HUES6 (cell line): ENCODE measurements at regions not wholly inside any gene's neighbourhood (a gene's known extent, or its start where the extent isn't known, plus 50 kb on each side); places are given as distances from the start of the nearest gene placed in this dataset.

ENCODE experiments used
- H3K27ac ChIP-seq: 2 replicates; pipeline ENCODE4 v1.7.0; 2013; ENCODE audit warnings: low read depth, mild to moderate bottlenecking, low read length, inconsistent platforms
- H3K27me3 ChIP-seq: 2 replicates; pipeline ENCODE4 v1.6.1; 2013; ENCODE audit warnings: low read length; ENCODE audit not compliant: control insufficient read depth, insufficient read depth
- H3K36me3 ChIP-seq: 2 replicates; pipeline ENCODE4 v1.6.1; 2013; ENCODE audit warnings: low read length; ENCODE audit not compliant: control insufficient read depth, insufficient read depth
- H3K4me1 ChIP-seq: 2 replicates; pipeline ENCODE4 v1.6.1; 2013; ENCODE audit warnings: low read length; ENCODE audit not compliant: control insufficient read depth, insufficient read depth
- H3K4me3 ChIP-seq: 2 replicates; pipeline ENCODE4 v1.5.1; 2013; ENCODE audit warnings: low read depth, low read length
- H3K9ac ChIP-seq: one replicate; pipeline ENCODE4 v1.6.1; 2013; ENCODE audit warnings: mild to moderate bottlenecking, low read length
- H3K9me3 ChIP-seq: 2 replicates; pipeline ENCODE4 v1.6.1; 2013; ENCODE audit warnings: low read depth, low read length; ENCODE audit not compliant: control insufficient read depth, insufficient read depth

DNA sequence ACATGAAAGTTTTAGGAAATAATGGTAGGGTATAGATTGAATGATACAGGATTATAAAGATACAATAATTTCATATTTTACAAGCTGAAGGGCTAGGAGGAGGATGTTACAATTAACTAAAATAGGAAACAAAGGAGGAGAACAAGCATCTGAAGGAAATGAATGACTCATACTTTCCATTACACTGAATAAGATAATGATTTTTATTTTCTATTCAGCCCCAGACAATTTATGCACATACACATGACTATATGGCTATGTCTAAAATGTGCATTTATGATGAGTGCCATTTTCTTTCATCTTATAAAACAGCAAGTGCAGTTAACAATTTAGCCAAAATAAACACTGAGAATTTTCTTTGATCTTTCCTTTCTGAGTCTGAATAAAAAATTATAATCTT lies 994.6 kb upstream of the ADGRB3 start:
- no peak overlapping the region for H3K4me3 ChIP-seq
- H3K9me3 ChIP-seq, result no peaks in the 10 kb centered on the region
- no peak overlapping the region for H3K9ac ChIP-seq
- no peak overlapping the region for H3K27ac ChIP-seq
- H3K36me3 ChIP-seq, result no peaks in the 10 kb centered on the region
- H3K4me1 ChIP-seq, result no peaks in the 10 kb centered on the region
- H3K27me3 ChIP-seq, result no peaks in the 10 kb centered on the region

DNA sequence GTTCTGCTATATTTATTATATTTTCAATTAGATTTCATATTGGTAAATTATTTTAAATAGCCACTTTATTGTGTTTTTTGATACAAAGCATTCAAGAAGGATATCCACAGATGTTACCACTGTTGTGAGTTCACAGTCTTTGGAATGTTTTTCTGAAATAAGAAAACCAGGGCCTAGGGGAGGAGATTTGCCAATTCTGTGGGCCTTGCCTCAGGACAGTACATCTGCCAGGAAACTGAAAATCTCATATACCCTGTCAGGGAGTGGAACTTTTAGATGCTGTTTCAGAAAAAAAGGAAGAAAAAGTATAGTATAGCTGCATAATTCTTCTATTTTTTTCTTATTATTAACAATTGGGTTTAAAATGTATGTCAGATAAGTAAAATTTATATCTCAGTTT lies 995.9 kb upstream of the ADGRB3 start:
- Histone ChIP-seq H3K9me3 (peaks cover 11% of the 10 kb centered on the region), H3K36me3 (no peaks in the 10 kb centered on the region), H3K27ac (no peak overlapping the region), H3K27me3 (no peaks in the 10 kb centered on the region), H3K4me1 (no peaks in the 10 kb centered on the region), H3K4me3 (no peak overlapping the region), H3K9ac (no peak overlapping the region)

DNA sequence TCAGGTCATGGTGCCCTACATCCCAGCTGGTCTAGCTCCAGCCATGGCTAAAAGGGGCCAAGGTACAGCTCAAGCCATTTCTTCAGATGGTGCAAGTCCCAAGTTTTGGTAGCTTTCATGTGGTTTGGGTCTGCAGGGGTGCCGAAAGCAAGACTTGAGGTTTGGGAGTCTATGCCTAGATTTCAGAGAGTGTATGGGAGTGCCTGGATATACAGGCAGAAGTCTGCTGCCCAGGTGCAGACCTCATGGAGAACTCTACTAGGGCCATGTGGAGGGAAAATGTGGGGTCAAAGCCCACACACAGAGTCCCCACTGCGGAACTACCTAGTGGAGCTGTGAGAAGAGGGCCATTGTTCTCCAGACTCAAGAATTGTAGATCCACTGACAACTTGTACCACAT lies 1000.9 kb upstream of the ADGRB3 start:
- Histone ChIP-seq H3K4me3 (no peak overlapping the region), H3K27ac (no peak overlapping the region), H3K4me1 (no peaks in the 10 kb centered on the region)

DNA sequence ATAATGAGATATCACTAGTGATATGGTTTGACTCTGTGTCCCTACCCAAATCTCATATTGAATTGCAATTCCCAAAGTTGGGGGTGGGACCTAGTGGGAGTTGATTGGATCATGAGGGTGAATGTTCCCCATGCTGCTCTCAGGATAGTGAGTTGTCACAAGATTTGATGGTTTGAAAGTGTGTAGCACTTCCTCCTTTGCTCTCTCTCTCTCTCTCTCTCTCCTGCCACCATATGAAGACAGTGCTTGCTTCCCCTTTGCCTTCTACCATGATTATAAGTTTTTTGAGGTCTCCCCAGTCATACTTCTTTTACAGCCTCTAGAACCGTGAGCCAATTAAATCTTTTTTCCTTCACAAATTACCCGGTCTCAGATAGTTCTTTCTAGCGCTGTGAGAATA lies 1002.0 kb upstream of the ADGRB3 start:
- peaks cover 19% of the 10 kb centered on the region for H3K9me3 ChIP-seq
- H3K4me3 ChIP-seq, result no peak overlapping the region
- H3K27ac ChIP-seq, result no peak overlapping the region
- no peaks in the 10 kb centered on the region for H3K27me3 ChIP-seq
- H3K36me3 ChIP-seq, result no peaks in the 10 kb centered on the region
- H3K4me1 ChIP-seq, result no peaks in the 10 kb centered on the region
- H3K9ac ChIP-seq, result no peak overlapping the region

More for the DNA sequence above, 1000.9 kb upstream of the ADGRB3 start:
- H3K9ac ChIP-seq, result no peak overlapping the region
- peaks cover 19% of the 10 kb centered on the region for H3K9me3 ChIP-seq
- no peaks in the 10 kb centered on the region for H3K36me3 ChIP-seq
- no peaks in the 10 kb centered on the region for H3K27me3 ChIP-seq

DNA sequence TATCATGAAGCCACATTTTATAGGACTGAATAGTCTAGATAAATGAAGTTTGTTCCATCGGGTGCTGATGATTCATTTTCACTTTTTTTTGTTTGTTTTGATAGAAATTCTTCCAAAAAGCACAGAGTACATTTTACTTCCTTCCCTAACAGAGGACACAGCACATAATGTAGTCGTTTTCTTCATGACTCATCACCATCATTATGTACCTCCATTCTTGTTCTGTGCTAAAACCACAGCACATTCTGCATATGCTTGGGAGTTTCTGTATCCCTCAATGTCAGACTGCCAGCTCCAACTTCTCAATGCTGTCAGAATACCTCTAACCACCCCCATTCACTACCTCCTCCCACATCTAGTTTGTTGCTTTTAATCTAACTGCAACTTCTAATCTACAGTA lies 1004.9 kb upstream of the ADGRB3 start:
- Histone ChIP-seq H3K27me3 (no peaks in the 10 kb centered on the region), H3K27ac (no peak overlapping the region), H3K4me1 (no peaks in the 10 kb centered on the region), H3K36me3 (no peaks in the 10 kb centered on the region), H3K4me3 (no peak overlapping the region), H3K9me3 (peaks cover 18% of the 10 kb centered on the region), H3K9ac (no peak overlapping the region)

DNA sequence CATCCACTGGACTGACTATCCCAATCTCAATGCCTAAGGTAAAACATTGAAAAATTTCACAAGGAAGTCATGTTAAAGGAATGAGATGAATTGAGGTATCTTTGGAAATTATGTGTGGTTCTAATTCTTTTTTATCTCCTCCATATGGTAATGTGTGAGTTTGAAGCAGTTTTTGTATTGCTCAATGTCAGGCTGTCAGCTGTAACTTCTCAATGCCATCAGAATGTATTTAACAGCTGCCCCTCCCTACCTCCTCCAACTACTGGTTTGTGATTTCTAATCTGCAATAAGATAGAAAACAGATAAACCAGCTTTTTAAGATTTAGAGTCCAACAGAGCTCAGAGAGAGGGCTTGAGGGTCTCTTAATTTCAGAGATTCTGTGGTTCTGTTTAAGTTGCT lies 1005.8 kb upstream of the ADGRB3 start:
- Histone ChIP-seq H3K36me3 (no peaks in the 10 kb centered on the region), H3K27me3 (no peaks in the 10 kb centered on the region), H3K4me1 (no peaks in the 10 kb centered on the region), H3K27ac (no peak overlapping the region), H3K9me3 (peaks cover 9% of the 10 kb centered on the region), H3K4me3 (no peak overlapping the region), H3K9ac (no peak overlapping the region)

DNA sequence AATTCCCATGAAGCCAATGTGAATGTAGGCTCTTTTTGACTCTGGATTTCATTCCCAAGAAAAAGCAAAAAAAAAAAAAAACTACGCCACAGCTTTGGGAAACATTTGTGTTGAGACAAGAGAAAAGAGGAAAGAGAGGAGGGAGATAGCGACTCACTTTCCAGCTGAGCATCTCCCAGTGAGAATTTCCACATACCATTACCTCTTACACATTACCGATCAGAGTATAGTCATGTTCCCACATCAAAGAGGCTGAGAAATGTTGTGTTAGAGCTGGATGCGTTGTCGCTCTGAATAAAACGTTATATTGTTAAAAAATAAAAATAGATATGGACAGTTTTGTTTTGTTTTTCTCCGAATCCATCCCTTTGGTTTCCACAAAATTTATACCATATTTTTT lies 1019.3 kb upstream of the ADGRB3 start:
- no peaks in the 10 kb centered on the region for H3K27me3 ChIP-seq
- H3K4me3 ChIP-seq, result no peak overlapping the region
- H3K4me1 ChIP-seq, result no peaks in the 10 kb centered on the region
- no peak overlapping the region for H3K27ac ChIP-seq
- no peaks in the 10 kb centered on the region for H3K9me3 ChIP-seq
- H3K36me3 ChIP-seq, result no peaks in the 10 kb centered on the region
- no peak overlapping the region for H3K9ac ChIP-seq

DNA sequence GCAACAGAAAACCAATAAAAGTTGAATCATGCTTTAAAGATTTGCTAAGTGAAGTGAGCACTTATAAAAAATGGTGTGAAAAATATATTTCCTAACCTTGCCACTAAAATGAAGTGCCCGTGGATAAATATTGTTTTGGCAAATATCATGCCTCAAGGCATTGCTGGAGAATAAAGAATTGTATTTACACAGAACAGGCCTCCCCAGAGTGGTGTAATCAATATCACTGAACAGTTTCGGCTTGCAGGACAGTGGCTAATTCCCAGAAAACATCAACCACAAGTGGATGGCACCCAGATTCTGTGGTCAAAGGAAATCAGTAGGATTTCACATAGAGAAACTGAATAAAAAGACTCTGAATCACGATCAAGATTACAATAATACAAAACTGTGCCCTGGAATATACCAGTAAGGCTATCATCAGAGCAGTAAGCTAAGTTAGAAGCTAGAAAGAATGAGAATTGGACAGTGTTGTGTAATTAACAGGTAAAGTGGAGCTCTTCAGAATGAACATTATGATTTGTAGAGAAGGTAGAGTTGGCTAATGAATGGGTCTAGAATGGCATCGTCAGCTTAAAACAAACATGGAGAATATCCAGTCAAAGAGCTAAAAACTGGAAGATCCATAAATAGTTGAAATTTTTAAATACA lies 1026.9 kb upstream of the ADGRB3 start:
- H3K4me1 ChIP-seq, result no peaks in the 10 kb centered on the region
- no peak overlapping the region for H3K4me3 ChIP-seq
- no peaks in the 10 kb centered on the region for H3K9me3 ChIP-seq
- H3K9ac ChIP-seq, result no peak overlapping the region
- no peaks in the 10 kb centered on the region for H3K36me3 ChIP-seq
- no peaks in the 10 kb centered on the region for H3K27me3 ChIP-seq
- H3K27ac ChIP-seq, result no peak overlapping the region

DNA sequence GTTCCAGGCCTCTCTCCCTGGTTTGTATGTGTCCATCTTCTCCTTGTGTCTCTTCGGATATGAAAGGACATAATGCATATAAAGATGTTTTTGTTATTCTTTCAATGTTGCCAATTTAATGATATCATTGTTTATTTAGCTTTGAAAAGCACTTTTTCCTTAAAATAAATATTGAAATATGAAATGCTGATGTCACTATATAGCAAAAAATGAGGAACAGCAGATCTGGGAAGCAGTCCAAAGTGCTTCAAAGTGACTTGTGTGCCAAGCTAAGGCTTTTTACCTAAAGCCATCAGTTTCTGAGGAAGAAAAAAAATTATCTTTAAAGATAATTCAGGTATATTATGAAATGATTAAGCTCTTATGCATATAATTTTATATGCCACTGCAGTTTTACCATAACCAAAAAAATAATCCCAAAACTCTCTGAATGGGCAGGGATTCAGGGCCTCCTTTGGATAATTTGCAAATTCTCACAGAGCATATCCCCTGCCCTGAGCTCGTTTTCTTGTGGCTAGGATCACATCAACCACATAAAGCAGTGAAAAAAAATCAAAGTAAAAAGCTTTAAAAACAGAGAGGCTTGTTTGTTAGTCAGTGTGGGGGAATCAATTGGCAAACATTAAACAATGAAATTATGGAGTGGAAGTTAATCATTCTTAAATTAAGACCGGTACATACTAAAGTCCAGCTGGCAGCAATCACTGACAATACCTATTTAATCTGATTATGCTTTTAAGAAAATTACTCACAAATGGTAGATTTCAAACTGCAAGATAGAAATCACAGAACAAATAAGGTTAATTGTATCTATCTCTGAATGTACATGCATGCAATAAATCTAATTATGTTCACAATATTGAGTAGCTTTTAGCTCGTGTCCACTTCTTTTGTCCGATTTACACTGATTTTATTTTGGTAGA lies 1027.9 kb upstream of the ADGRB3 start:
- no peaks in the 10 kb centered on the region for H3K36me3 ChIP-seq
- H3K9me3 ChIP-seq, result no peaks in the 10 kb centered on the region
- H3K27ac ChIP-seq, result no peak overlapping the region
- H3K9ac ChIP-seq, result no peak overlapping the region
- no peak overlapping the region for H3K4me3 ChIP-seq
- H3K27me3 ChIP-seq, result no peaks in the 10 kb centered on the region
- no peaks in the 10 kb centered on the region for H3K4me1 ChIP-seq

DNA sequence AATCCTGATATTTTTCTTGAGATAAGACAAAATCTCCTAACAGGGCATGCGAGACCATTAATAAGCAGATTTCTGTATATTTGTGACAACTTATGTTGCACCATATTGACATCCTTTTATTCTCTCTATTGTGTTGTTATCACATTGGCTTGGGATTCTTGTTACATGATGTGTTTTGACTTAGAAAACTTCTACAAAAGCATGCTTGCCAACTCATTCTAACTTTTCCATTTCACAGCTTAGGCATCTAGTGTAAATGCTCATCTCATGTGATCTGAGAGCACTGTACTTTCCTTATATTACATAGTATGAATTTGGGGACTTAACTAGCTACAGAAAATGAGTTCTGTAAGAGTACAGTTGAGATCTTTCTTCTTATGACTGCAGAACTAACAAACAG lies 1040.7 kb upstream of the ADGRB3 start:
- Histone ChIP-seq H3K4me3 (no peak overlapping the region), H3K4me1 (no peaks in the 10 kb centered on the region), H3K9me3 (no peaks in the 10 kb centered on the region), H3K36me3 (no peaks in the 10 kb centered on the region), H3K27ac (no peak overlapping the region), H3K9ac (no peak overlapping the region), H3K27me3 (no peaks in the 10 kb centered on the region)

DNA sequence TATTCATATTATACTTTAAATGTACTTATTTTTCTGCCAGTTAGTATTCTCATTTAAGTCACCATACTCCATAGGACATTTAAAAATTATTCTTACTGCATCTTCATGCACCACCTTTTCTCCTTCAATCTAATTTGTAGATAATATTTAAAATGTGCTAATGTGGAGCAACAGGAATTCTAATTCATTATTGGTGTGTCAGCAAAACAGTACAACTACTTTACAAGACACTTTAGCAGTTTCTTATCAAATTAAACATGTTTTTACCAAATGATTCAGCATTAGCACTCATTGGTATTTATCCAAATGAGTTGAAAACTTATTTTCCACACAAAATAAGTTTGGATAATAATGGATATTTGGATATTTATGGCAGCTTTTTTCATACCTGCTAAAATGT lies 1041.8 kb upstream of the ADGRB3 start:
- Histone ChIP-seq H3K27ac (no peak overlapping the region), H3K9ac (no peak overlapping the region), H3K27me3 (no peaks in the 10 kb centered on the region), H3K4me3 (no peak overlapping the region), H3K36me3 (no peaks in the 10 kb centered on the region), H3K4me1 (no peaks in the 10 kb centered on the region), H3K9me3 (no peaks in the 10 kb centered on the region)
